ENCODE measurements at regions not wholly inside any gene's neighbourhood (a gene's known extent, or its start where the extent isn't known, plus 50 kb on each side); places are given as distances from the start of the nearest gene placed in this dataset.

- TF ChIP-seq CTCF (IDR thresholded peaks at IDR 0.05; ENCODE audit: low read depth, low read length, missing input control) (no peak), SP1 (IDR thresholded peaks at IDR 0.05) (no peak), YY1 (IDR thresholded peaks at IDR 0.05) (no peak), HNF4A (conservative IDR thresholded peaks at IDR 0.05) (peak in 1 of 2 donors; percentile 10), GABPA (IDR thresholded peaks at IDR 0.05 in 1 of 2, conservative IDR thresholded peaks at IDR 0.05 in 1 of 2) (no peak), REST (IDR thresholded peaks at IDR 0.05) (no peak), MAX (IDR thresholded peaks at IDR 0.05) (no peak), JUND (IDR thresholded peaks at IDR 0.05) (no peak), RAD21 (IDR thresholded peaks at IDR 0.05) (no peak), ATF3 (IDR thresholded peaks at IDR 0.05) (no peak), EGR1 (IDR thresholded peaks at IDR 0.05; ENCODE audit: low read depth in 2 of 2) (no peak), TAF1 (conservative IDR thresholded peaks at IDR 0.05) (no peak), ZBTB33 (IDR thresholded peaks at IDR 0.05) (no peak), FOXA1 (IDR thresholded peaks at IDR 0.05) (no peak)
Observed at GRCh38 chr20:52652271-52652670, 319.9 kb upstream of the TSHZ2 start.
